ENCODE measurements at regions not wholly inside any gene's neighbourhood (a gene's known extent, or its start where the extent isn't known, plus 50 kb on each side); places are given as distances from the start of the nearest gene placed in this dataset.

DNA sequence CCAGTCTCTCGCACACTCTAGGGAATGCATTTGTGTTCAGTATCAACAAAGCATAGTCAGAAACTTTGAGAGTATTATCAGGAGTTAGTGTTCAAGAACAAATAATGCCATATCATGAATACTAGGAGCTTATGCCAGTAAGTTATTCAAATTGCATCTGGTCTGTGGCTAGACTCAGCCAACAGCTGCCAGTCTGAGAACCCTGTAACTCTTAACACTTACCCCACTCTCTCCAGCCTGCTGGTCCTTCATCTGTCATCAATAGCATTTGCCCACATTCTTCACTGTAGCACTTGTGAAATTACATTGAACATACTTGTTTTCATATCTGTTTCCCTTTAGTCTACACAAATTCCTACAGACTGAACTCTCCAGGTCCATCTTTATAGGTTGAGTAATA lies 1157.5 kb upstream of the RAG2 start:
- H3K27ac ChIP-seq: no peak overlapping the region
- H3K4me3 ChIP-seq (ENCODE audit: low read depth, low read length): no peak overlapping the region
- no peak for TF ChIP-seq CTCF (IDR thresholded peaks at IDR 0.05; ENCODE audit: low read depth, low read length)
- H3K9me3 ChIP-seq (ENCODE audit: severe bottlenecking): no peaks in the 10 kb centered on the region
- no peaks in the 10 kb centered on the region for H3K27me3 ChIP-seq (ENCODE audit: insufficient read depth, low read depth, severe bottlenecking)
- H3K36me3 ChIP-seq: no peaks in the 10 kb centered on the region
- DNase-seq: no peak

DNA sequence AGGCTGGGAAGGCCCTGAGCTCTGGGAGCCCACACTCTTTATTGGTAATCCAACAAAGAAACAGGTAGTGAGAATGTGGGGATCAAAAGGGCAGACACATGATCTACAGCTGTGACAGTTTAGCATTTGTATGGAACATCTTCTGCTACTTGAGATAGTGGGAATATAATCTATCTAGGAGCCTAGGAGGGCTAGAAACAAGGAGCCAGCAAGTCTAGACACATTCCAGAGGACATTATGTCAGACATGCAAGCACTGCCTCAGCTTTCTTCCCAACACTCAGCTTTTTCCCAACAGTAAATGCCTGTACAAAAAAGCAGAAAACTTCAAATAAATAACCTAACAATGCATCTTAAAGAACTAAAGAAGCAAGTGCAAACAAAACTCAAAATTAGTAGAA lies 1150.6 kb upstream of the RAG2 start:
- Histone ChIP-seq H3K27ac (no peak overlapping the region), H3K9me3 (ENCODE audit: severe bottlenecking) (no peaks in the 10 kb centered on the region), H3K36me3 (no peaks in the 10 kb centered on the region), H3K27me3 (ENCODE audit: insufficient read depth, low read depth, severe bottlenecking) (no peaks in the 10 kb centered on the region), H3K4me3 (ENCODE audit: low read depth, low read length) (no peak overlapping the region)
- DNase-seq: no peak
- no peak for TF ChIP-seq CTCF (IDR thresholded peaks at IDR 0.05; ENCODE audit: low read depth, low read length)

DNA sequence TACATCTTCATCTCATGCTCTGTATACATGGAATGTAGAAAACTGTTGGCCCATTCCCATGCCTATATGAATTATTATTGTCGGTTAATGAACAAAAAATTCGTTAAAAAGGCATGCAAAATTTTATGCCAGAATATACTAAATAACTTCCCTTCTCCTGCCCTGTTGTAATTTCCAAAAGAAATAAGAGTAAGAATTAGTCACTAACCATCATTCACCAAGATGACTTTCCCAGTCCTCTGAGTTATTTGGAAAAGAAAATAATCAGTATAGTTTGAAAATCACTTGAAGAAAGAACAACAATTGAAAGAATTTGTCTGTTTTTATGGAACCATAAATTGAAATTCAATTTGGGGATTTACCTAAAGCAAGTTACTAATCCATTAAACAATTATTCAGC lies 1149.1 kb upstream of the RAG2 start:
- no peaks in the 10 kb centered on the region for H3K27me3 ChIP-seq (ENCODE audit: insufficient read depth, low read depth, severe bottlenecking)
- H3K27ac ChIP-seq: no peak overlapping the region
- no peak for TF ChIP-seq CTCF (IDR thresholded peaks at IDR 0.05; ENCODE audit: low read depth, low read length)
- H3K36me3 ChIP-seq: no peaks in the 10 kb centered on the region
- H3K4me3 ChIP-seq (ENCODE audit: low read depth, low read length): no peak overlapping the region
- no peak for DNase-seq
- no peaks in the 10 kb centered on the region for H3K9me3 ChIP-seq (ENCODE audit: severe bottlenecking)

GRCh38 chr11:37727371-37727770 lies 1129.3 kb upstream of the RAG2 start:
- Histone ChIP-seq H3K27ac (no peak overlapping the region), H3K9me3 (ENCODE audit: severe bottlenecking) (no peaks in the 10 kb centered on the region), H3K27me3 (ENCODE audit: insufficient read depth, low read depth, severe bottlenecking) (no peaks in the 10 kb centered on the region), H3K36me3 (no peaks in the 10 kb centered on the region), H3K4me3 (ENCODE audit: low read depth, low read length) (no peak overlapping the region)
- no peak for DNase-seq
- TF ChIP-seq CTCF (IDR thresholded peaks at IDR 0.05; ENCODE audit: low read depth, low read length): no peak

DNA sequence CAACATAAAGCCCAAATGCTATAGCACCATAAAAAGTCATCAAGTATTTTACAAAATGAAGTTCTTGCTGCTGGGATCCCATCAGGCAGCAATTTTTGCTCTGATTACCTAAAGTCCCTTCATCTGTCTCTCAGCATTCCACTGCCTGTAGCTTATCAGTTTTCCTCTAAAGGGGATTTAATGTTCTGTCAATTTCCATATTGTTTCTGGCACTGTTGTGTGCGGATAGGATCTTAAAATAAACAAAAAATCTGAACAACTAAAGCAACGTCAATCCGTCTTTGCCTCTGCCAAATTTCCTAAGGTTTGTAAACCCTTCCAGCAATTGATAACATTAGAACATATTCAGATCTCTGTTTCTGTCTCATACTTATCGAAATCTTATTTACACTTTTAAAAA lies 1126.3 kb upstream of the RAG2 start:
- H3K27me3 ChIP-seq (ENCODE audit: insufficient read depth, low read depth, severe bottlenecking): no peaks in the 10 kb centered on the region
- TF ChIP-seq CTCF (IDR thresholded peaks at IDR 0.05; ENCODE audit: low read depth, low read length): no peak

GRCh38 chr11:37721485-37721884 lies 1123.4 kb upstream of the RAG2 start:
- Histone ChIP-seq H3K27ac (no peak overlapping the region), H3K9me3 (ENCODE audit: severe bottlenecking) (no peaks in the 10 kb centered on the region), H3K4me3 (ENCODE audit: low read depth, low read length) (no peak overlapping the region), H3K27me3 (ENCODE audit: insufficient read depth, low read depth, severe bottlenecking) (no peaks in the 10 kb centered on the region), H3K36me3 (no peaks in the 10 kb centered on the region)
- TF ChIP-seq CTCF (IDR thresholded peaks at IDR 0.05; ENCODE audit: low read depth, low read length): no peak
- DNase-seq: no peak

More for the DNA sequence above, 1126.3 kb upstream of the RAG2 start:
- Histone ChIP-seq H3K9me3 (ENCODE audit: severe bottlenecking) (no peaks in the 10 kb centered on the region), H3K27ac (no peak overlapping the region), H3K36me3 (no peaks in the 10 kb centered on the region), H3K4me3 (ENCODE audit: low read depth, low read length) (no peak overlapping the region)
- DNase-seq: no peak
